Breast epithelium (tissue), 3 donors: ENCODE measurements at regions not wholly inside any gene's neighbourhood (a gene's known extent, or its start where the extent isn't known, plus 50 kb on each side); places are given as distances from the start of the nearest gene placed in this dataset.

ENCODE experiments used
- POLR2A ChIP-seq: fragments of 450-650 bp; IDR thresholded peaks from one replicate; pipeline ENCODE4 v1.6.1; 2016; ENCODE audit warnings: antibody characterized with exemption, mild to moderate bottlenecking, moderate library complexity
- TF ChIP-seq, protein P1 (sequence below), 3 donors: fragments of 450-650 bp; IDR thresholded peaks; one replicate each; pipeline ENCODE4 v1.5.1; 2016 to 2017; ENCODE audit warnings: antibody characterized with exemption in 3 of 3, mild to moderate bottlenecking in 3 of 3, moderate library complexity in 3 of 3

DNA sequence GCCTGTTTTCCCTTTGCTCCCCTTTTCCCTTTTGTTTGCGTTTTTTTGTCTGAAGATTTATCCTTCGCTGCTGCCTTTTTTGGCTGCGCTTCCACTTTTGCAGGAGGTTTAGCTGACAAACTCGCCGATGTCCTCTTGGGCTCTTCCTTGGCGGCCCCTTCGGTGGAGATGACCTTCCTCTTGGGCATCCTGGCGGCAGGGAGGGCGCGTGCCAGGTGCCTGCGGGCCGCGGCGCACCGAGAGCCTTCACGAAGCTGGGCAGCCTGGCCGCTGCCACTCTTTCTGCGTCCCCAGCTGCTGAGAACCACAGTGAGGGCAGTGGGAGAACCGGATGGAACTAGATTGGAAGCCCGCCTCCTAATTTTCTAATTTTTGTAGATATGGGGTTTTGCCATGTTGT lies 197.1 kb upstream of the C2CD4B start:
- TF ChIP-seq, protein P1, sequence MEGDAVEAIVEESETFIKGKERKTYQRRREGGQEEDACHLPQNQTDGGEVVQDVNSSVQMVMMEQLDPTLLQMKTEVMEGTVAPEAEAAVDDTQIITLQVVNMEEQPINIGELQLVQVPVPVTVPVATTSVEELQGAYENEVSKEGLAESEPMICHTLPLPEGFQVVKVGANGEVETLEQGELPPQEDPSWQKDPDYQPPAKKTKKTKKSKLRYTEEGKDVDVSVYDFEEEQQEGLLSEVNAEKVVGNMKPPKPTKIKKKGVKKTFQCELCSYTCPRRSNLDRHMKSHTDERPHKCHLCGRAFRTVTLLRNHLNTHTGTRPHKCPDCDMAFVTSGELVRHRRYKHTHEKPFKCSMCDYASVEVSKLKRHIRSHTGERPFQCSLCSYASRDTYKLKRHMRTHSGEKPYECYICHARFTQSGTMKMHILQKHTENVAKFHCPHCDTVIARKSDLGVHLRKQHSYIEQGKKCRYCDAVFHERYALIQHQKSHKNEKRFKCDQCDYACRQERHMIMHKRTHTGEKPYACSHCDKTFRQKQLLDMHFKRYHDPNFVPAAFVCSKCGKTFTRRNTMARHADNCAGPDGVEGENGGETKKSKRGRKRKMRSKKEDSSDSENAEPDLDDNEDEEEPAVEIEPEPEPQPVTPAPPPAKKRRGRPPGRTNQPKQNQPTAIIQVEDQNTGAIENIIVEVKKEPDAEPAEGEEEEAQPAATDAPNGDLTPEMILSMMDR (IDR thresholded peaks at IDR 0.05) = no peak
- TF ChIP-seq POLR2A = no peak
